VCaP (cell line): ENCODE measurements at regions not wholly inside any gene's neighbourhood (a gene's known extent, or its start where the extent isn't known, plus 50 kb on each side); places are given as distances from the start of the nearest gene placed in this dataset.

Source experiments
- H3K27ac ChIP-seq: fragments of 450-650 bp; 2 replicates; pipeline ENCODE4 v1.5.1; 2017
- TF ChIP-seq, protein P1 (sequence below): fragments of 450-650 bp; conservative IDR thresholded peaks from 2 replicates; pipeline ENCODE4 v1.5.1; 2017; ENCODE audit warnings: mild to moderate bottlenecking, moderate library complexity

DNA sequence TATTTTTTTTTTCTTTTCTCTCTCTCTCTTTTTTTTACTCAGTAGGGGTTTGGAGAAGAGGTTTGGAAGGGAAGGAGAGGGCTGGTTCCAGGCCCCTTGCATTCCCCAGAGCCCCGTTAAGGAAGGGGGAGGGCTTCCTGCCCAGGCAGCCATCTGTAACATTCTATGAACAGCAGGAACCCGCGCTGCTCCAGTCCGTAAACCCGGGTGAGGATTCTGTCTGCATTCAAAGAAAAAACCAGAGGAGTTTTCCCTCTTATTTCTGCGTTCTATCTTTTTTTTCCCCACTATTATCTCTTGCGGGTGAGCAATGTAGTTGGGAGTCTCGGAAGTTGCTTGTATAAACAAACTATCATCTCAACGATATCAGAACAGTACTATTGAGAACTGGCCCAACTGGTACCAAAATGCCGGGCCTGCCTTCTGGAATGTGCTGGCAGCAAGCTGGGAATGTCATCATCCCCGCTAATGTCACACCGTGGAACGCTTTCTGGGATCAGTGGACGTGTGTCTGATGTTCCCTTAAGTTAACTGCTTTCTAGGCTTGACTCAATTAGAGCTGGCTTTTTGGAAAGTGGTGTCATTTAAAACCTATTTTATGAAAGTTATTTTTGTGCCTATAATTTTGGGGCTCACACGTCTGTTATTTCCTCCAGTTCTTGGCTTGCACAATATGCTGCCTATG is 153.1 kb upstream of the MEOX2 start:
- no peak overlapping the region for H3K27ac ChIP-seq
- TF ChIP-seq, protein P1, sequence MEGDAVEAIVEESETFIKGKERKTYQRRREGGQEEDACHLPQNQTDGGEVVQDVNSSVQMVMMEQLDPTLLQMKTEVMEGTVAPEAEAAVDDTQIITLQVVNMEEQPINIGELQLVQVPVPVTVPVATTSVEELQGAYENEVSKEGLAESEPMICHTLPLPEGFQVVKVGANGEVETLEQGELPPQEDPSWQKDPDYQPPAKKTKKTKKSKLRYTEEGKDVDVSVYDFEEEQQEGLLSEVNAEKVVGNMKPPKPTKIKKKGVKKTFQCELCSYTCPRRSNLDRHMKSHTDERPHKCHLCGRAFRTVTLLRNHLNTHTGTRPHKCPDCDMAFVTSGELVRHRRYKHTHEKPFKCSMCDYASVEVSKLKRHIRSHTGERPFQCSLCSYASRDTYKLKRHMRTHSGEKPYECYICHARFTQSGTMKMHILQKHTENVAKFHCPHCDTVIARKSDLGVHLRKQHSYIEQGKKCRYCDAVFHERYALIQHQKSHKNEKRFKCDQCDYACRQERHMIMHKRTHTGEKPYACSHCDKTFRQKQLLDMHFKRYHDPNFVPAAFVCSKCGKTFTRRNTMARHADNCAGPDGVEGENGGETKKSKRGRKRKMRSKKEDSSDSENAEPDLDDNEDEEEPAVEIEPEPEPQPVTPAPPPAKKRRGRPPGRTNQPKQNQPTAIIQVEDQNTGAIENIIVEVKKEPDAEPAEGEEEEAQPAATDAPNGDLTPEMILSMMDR = no peak

DNA sequence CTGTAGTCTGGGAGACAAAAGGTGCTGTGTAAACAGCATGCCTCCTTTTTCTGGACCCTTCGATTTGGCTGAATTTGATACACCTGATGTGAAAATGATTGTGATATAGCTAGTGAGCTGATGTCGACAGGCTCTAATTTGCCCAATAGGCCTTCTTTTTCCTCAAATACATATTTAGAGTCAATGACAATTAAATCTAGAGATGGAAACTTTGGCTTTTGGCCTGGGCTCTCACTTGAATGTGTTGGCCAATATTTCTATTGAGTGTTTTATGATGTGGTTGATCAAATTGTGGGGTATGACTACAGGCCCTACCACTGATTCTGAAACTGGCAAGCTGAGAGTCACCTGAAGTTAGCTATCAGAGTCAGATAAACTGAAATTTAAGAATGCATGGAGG is 151.8 kb upstream of the MEOX2 start:
- H3K27ac ChIP-seq = no peak overlapping the region
- TF ChIP-seq, protein P1 = no peak

DNA sequence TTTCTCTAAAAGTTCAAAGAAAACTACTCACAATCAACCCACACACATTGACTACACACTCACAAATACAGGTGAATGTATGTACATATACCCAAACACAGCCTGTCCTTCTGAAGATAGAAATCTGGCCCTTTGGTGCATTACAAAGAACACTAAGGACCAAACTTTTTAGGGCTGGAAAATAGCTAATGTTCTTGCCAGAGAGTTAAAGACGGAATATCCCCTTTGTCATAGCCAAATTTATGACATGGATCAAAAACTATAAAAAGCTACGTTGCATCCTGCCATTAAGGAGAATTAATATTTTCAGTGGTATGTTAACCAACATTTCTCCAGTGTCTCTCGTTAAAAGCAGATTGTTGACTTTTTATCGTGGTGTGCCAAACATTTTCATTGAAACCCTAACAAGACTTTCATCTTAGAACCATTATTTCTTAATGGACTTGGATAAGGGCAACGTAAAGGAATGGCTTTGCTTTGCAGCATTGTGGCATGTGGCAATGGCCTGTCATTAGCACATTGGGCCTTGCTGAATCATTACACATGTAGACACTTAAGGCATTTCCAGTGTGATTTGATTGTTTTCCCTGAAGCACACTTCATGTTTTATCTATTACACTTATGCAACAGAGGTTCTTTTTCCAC is 150.9 kb upstream of the MEOX2 start:
- TF ChIP-seq, protein P1 = no peak
- H3K27ac ChIP-seq = peak overlapping the region; percentile 34

DNA sequence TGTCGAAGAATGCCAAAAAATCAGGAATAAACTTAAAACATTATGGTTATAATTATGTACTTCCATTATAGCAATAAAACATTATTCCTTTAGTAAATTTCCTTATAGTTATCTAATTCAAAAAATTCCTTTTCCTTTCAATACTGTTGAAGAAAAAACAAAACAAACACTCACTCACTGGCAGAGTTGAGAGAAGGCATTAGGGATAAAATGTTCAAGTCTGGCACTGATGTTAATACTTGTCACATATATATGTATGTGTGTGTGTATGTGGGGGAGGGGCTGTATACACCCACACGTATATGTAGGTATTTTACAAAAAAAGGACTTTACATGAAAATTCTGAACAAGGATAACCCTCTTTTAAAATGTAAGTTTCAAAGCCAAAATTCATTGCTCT is 150.2 kb upstream of the MEOX2 start:
- H3K27ac ChIP-seq = no peak overlapping the region; the same call in 1 of the 2 replicates
- TF ChIP-seq, protein P1 = no peak

DNA sequence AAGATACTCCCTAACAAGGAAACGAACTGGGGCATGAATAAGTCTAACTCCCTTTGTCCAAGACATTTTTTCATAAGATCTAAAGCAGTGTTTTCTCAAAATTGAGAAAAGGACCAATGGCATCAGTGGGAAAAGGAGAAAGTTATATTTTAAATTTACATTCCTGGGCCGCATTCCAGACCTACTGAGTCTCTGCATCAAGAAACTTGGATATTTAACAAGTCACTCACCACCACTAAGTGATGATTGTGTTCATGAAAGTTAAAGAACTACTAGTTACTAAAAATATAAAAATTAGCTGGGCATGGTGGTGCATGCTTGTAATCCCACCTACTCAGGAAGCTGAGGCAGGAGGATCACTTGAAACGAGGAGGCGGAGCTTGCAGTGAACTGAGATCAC is 149.6 kb upstream of the MEOX2 start:
- TF ChIP-seq, protein P1 = no peak

DNA sequence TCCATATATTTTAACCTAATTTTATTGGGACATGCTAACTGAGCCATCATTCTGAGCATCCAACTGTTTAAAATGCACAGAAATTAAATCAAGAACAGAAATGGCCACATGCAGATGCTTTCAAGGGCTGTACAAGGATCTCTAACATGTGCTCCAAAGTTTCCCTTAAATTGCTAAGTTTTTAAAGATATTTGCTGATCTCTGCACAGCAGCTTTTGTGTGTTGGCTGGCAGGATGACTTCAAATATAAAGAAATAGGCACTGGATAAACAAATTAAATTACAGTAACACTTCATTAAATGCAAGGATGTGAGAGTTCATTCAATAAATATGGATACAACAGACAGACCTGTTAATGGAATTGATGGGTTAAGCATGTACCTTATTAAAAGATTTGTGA is 148.0 kb upstream of the MEOX2 start:
- no peak overlapping the region for H3K27ac ChIP-seq
- TF ChIP-seq, protein P1 = no peak

More for the DNA sequence above, 149.6 kb upstream of the MEOX2 start:
- no peak overlapping the region for H3K27ac ChIP-seq

DNA sequence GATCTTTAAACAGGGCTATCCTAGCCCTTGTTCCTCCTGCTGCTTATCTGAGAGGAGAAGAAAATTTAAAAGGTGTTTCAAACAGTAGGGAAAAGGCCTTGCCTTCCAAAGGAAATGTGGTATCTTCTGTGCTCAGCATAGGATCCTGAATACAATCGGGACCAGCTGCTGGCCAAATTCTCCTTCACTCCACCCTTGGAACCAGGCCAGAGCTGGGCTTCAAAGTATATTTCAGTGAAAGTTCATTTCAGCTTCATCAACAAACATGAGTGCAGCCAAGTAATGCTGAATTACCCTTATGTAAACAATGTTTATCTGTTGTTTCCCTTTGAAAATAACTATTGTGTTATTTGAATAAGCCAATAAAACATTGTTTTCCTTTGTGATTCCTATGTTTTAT is 146.5 kb upstream of the MEOX2 start:
- H3K27ac ChIP-seq = peak overlapping the region; percentile 50
- TF ChIP-seq, protein P1 = no peak
